ENCODE measurements at regions not wholly inside any gene's neighbourhood (a gene's known extent, or its start where the extent isn't known, plus 50 kb on each side); places are given as distances from the start of the nearest gene placed in this dataset.

GRCh38 chr7:132733860-132734259 lies 157.6 kb upstream of the PLXNA4 start:
- no peak for DNase-seq

GRCh38 chr7:132732321-132732865 lies 156.1 kb upstream of the PLXNA4 start:
- no peak for DNase-seq

GRCh38 chr7:132730105-132730504 lies 153.8 kb upstream of the PLXNA4 start:
- DNase-seq, result no peak

- DNase-seq, result no peak
These were observed 147.3 kb upstream of the PLXNA4 start for GRCh38 chr7:132723506-132724081.

GRCh38 chr7:132720835-132721234 lies 144.6 kb upstream of the PLXNA4 start:
- DNase-seq, result no peak

GRCh38 chr7:132713893-132714292 lies 137.6 kb upstream of the PLXNA4 start:
- no peak for DNase-seq

GRCh38 chr7:132709971-132710567 lies 133.8 kb upstream of the PLXNA4 start:
- DNase-seq, result peak; percentile 37

- DNase-seq, result no peak
These were observed 132.2 kb upstream of the PLXNA4 start for GRCh38 chr7:132708470-132708869.

GRCh38 chr7:132705146-132705545 lies 128.9 kb upstream of the PLXNA4 start:
- no peak for DNase-seq

- DNase-seq, result no peak
These were observed 127.5 kb upstream of the PLXNA4 start for GRCh38 chr7:132703742-132704141.

- no peak for DNase-seq
These were observed 120.7 kb upstream of the PLXNA4 start for GRCh38 chr7:132697003-132697402.

- DNase-seq, result no peak
These were observed 120.1 kb upstream of the PLXNA4 start for GRCh38 chr7:132696332-132696731.

GRCh38 chr7:132691201-132691600 lies 114.9 kb upstream of the PLXNA4 start:
- DNase-seq, result no peak

GRCh38 chr7:132690174-132690573 lies 113.9 kb upstream of the PLXNA4 start:
- DNase-seq, result no peak

GRCh38 chr7:132687981-132688383 lies 111.7 kb upstream of the PLXNA4 start:
- DNase-seq, result no peak

GRCh38 chr7:132687016-132687415 lies 110.7 kb upstream of the PLXNA4 start:
- no peak for DNase-seq

- no peak for DNase-seq
These were observed 109.0 kb upstream of the PLXNA4 start for GRCh38 chr7:132685277-132685676.

GRCh38 chr7:132683896-132684690 lies 107.8 kb upstream of the PLXNA4 start:
- DNase-seq, result no peak

- DNase-seq, result no peak
These were observed 105.7 kb upstream of the PLXNA4 start for GRCh38 chr7:132681951-132682350.

GRCh38 chr7:132680590-132680989 lies 104.3 kb upstream of the PLXNA4 start:
- no peak for DNase-seq

GRCh38 chr7:132678656-132679055 lies 102.4 kb upstream of the PLXNA4 start:
- no peak for DNase-seq

GRCh38 chr7:132677918-132678317 lies 101.6 kb upstream of the PLXNA4 start:
- no peak for DNase-seq

- no peak for DNase-seq
These were observed 96.1 kb upstream of the PLXNA4 start for GRCh38 chr7:132672200-132672990.
